GM18507 (cell line): ENCODE measurements at regions not wholly inside any gene's neighbourhood (a gene's known extent, or its start where the extent isn't known, plus 50 kb on each side); places are given as distances from the start of the nearest gene placed in this dataset.

Experiments used
- DNase-seq: peaks from one replicate; pipeline ENCODE4 v3.0.0; 2011; ENCODE audit warnings: low read depth; ENCODE audit not compliant: insufficient read length; ENCODE audit errors: extremely low spot score
- FAIRE-seq: peaks from 2 replicates; lab custom pipeline; 2011; peaks lifted over from hg19 to GRCh38; lab: Jason Lieb, UNC

DNA sequence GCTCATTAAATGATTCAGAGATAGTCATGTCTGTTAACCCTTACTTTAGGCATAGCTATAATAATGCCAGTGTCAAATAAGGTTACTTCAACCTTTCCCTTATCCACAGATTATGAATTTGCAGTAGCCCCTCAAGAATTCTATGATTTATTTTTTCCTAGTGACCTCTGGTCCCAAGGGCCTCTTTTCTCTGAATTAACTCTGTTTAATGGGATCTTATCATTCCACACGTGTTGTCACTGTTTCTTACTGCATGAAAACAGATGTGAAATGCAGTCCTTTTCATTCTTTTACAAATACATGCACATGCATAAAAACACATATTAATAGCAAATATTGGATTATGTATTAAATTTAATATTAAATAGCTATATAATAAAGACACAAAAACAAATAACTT is 667.7 kb upstream of the FOXG1 start:
- no peak for DNase-seq
- FAIRE-seq: no peak

DNA sequence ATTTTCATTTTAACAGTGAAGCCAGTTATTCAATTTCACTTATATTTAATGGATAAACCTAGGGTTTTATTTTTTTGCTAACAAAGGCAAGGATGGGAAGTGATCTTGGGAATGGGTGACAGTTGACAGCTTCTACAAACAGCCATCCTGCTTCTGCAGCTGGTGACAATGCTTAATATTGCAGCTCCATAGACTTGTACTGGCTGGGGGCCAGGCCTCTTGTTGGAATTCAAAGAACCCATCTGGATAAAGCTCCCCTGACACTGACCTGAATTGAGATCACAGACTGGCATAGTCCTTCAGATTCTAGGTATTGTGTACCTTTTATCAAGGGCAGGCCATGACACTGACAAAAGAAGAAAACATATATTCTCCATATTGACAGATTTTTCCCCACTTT is 664.6 kb upstream of the FOXG1 start:
- DNase-seq (no peak), FAIRE-seq (no peak)

DNA sequence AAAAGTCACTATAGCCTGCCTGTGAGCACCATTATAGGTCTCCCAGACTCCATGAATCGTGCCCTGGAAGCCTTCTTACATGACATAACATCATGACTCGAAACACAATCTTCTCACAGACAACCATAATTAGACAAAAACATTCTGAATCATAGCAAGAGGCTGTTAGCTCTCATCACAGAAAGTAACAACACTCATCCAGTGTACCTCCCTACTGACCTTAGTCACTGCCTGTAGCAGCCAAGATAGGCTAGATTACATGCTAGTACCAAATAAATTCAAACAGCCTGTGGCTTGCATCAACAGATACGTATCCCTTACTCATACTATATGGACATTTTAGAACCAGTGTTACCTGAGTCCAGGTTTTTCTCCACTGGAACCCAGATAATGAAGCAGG is 663.8 kb upstream of the FOXG1 start:
- DNase-seq (no peak), FAIRE-seq (no peak)

DNA sequence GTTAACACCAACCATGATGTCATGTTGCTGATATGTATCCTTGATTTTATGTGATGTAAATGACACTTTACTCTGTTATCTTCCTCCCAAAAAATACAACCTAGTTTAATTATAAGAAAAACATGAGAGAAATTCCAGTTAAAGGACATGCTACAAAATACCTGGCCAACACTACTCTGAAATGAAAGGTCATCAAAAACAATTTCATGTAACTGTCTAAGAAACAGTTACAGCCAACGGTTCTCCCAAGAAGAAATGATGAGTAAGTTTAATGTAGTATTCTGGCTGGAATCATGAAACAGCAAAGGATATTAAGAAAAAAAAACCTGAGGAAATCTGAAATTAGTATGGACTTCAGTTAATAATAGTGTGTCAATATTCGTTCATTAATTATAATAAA is 653.3 kb upstream of the FOXG1 start:
- DNase-seq (no peak), FAIRE-seq (no peak)

DNA sequence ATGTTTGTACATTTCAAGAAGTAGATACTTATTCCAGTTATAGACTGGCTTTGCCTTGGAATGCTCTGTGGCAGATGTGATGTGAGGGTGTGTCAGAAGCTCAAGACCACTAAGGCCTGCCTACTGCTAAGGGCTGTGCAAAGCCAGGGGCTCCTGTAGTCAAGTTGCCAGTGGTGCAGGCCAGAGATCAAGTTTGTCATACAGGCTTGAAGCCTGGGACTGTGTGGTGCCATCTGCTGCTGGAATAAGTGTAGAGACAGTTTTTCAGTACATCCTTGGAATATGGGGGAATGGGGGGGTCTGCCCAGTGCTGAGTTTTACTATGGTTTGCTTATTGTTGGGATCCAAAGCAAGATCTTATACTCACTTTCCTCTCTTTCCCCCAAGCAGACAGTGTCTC is 649.9 kb upstream of the FOXG1 start:
- FAIRE-seq: no peak

DNA sequence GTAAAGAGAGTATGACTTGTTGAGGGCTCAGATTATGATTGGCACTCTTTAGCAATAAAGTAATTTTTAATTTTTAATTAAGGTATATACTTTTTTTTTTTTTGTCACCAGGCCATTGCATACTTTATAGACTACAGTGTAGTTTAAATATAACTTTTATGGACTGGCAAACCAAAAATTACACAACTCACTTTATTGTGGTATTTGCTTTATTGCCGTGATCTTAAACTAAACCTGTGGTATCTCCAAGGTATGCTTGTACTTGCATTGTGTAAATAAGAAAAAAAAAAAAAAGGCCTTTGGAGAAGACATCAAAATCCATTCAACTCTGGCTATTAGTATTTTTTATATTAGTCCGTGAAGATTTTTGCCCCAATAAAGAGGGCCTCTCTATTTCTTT is 646.7 kb upstream of the FOXG1 start:
- DNase-seq (no peak), FAIRE-seq (no peak)

More for the DNA sequence above, 649.9 kb upstream of the FOXG1 start:
- DNase-seq: no peak

DNA sequence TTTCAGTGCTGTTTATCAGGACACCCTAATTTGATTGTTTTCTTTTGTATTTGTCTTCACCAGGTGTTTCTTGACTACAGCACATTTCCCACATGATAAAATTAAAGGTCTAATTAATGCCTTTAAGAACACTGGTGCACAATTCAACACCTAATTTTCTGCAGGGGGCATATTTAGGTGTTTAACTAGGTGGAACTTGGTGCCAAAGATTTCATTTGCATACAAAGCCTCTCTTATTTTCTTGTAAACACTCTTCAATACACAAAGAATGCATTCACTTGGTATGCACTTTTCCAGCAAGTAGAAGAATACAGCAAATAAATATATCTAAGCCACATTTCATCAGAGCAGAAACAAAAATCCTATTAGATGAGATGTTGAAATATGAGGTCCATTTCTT is 646.2 kb upstream of the FOXG1 start:
- DNase-seq (no peak), FAIRE-seq (no peak)

DNA sequence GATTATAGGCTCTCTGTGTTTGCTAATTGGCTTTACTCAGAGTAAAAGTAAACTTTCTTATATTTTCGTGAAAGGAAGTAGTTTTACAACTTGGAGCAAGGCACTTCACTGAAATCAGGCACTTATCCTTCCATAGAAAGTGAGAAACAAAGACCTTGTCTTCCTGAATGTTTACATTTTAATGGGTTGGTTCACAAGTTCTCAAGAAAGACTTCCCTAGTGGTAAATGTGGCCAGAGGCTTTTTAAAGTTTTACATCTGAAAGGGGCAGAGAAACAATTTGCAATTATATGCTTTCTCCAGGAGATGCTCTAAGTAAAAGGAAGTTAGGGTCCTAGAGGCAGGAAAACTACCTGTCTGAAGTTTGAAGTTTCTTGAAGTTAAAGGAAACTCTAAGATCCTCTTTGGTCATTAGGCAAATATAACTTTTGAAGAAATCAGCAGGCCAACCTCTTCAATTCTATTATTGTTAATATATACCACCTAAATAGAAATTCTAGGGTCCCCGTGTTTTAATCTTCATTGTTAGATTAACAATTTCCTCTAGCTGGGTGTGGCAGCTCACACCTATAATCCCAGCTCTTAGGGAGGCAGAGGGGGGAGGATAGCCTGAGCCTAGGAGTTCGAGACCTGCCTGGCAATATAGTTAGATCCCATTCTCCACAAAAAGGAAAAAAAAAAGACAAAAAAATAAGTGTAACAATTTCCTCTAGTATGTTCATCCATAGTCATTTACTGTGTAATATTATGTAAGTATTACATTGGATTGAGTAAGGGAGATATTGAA is 644.9 kb upstream of the FOXG1 start:
- FAIRE-seq (no peak), DNase-seq (no peak)

DNA sequence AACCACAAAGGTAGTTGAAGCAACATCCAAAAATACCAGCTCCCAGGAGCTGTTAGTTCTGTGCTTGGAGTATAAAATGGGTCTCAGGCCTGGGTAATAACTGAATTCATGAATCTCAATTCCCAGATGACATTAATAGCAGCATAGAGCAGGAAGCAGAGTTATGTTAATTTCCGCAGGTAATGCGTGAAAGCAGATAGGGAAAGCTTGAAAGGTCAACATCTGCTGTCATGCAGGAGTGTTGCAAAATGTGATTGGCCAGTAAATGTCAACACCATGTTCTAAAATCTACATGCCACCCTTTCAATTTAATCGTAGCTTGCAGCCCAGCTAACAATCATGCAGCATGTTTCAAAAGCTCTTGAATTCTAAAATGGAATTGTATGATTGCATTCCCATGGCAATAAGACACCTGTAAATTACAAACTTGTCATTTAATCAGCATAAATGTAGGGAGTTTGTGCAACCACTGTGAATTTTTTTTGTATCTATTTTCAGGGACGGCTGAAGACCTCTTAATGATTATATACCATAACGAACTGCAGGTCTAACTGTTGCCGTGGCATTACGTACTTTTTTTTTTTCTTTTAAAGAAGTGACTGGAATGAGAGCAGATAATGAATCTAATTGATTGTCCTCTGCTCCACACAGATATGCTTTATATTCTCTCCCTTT is 635.8 kb upstream of the FOXG1 start:
- DNase-seq (no peak), FAIRE-seq (no peak)

DNA sequence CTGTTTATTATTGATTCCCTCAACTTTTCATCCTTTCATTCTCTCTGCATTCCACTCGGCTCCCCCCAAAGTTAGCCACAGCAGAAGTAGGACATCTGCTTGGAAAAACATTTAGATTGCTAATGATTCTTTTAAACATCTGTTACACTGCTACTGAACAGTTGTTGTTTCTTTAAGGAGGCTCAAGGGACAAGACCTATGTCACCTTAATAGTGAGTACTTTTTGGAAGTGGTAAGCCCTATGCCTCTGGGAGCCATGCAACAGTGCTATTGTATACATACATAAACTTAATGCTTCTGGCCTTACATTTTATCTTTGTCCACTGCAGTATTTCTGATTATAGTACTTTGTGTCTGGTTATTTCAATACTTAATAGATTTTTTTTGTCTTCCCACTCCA is 628.2 kb upstream of the FOXG1 start:
- DNase-seq: no peak
- no peak for FAIRE-seq

DNA sequence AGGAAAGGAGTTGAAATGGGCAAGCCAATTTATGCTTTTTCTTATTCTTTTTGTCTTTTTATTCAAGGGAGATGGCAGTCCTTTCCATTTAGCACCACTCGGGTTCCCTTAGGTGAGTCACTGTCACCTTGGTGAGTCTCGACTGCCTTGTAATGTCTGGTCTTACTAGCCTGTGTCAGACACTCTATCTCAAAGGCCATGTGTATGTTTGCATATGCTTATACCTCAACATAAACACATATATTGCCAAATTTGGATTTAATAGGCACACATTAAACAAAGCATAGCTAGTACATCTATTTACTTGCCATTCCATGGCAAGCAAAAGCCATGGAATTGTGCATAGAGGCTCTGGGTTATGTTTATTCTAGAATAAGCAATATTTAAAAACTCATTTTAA is 624.9 kb upstream of the FOXG1 start:
- DNase-seq (no peak), FAIRE-seq (no peak)

DNA sequence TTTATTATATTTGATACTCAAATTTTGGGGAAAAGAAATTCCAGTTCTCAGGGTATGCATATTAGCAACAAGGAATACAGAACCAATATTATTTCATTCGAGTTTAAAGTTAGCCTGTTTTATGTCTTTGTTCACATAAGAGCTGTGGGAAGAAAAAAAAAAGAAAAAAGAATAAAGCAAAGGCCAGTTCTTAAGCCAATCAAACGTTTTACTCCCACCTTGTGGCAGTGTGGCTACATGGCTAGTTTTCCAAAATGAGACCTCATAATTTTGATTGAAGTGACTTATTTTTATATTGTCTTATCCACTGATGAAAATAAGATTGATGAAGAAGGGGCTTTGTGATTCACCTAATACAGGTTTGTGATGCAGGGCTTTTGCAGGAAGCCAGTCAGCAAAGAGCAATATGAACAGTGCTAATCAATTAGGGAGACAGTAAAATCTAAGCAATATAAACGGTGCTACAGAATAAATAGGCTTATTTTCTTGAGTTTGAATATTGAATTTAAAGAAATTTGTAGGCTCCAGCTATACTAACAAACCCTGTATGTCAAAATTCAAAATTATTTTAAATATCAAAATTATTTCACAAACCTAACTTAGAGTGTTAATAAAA is 624.1 kb upstream of the FOXG1 start:
- DNase-seq (no peak), FAIRE-seq (no peak)

DNA sequence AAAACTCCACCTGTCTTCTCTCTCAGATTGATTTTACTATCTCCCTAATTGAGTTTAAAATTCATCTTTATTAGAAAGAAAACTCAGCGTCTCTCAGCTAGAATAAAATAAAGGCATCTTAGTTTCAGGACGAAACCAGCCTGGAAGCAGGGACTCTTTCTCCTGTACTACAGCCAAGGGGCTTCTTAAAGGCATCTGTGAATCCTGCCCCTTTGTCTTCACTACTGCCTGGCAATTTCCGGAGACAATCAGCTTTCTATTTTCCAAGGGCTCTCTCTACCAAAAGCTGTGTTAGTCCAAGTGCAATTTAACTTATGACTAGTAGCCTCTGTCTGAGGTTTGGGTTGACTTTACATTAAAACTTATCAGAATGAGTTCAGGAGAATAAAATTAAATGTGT is 623.3 kb upstream of the FOXG1 start:
- no peak for DNase-seq
- FAIRE-seq: no peak

DNA sequence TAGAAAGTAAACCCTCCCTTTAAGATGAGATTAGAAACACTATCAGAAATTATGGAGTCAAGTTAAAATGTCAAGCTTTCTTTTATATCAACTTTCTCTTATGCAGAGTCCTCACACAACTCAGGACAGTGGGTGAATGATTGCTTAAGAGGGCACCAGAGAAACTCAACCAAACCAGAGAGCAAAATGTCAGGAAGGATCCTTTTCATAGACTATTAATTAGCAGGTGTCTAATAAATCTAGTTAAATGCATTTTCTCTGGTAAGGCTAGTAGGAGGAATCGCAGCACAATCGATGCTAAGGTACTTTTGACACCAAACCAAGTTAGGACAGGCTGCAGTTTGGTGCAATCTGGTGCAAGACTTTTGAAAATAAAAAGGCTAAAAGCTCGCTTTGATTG is 614.7 kb upstream of the FOXG1 start:
- FAIRE-seq (no peak), DNase-seq (no peak)

DNA sequence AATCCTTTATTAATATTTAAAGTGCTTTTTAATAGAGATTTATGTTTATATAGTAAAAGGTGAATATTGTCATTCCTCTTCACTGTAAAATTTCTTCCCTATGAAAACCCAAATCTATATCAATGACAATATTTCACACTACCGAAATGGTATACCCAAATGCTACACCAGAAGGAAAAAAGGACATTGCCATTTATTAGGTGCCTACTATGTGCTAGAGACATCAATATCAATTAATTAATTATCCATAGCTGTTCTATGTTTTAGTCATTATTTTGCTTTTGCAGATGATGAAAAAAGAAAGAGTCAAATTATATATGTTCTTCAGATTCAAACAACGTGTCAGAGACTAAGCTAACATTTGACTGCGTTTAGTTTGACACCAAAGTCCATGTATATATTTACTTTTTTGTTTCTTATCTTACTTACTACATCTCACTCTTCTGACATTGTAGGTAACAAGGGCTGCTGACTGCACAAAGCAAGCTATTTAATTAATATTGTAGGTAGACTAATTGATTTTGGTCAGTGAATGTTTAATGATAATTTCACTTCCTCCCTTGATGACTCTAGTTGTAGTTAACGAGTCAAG is 614.0 kb upstream of the FOXG1 start:
- FAIRE-seq: no peak
- DNase-seq: no peak

DNA sequence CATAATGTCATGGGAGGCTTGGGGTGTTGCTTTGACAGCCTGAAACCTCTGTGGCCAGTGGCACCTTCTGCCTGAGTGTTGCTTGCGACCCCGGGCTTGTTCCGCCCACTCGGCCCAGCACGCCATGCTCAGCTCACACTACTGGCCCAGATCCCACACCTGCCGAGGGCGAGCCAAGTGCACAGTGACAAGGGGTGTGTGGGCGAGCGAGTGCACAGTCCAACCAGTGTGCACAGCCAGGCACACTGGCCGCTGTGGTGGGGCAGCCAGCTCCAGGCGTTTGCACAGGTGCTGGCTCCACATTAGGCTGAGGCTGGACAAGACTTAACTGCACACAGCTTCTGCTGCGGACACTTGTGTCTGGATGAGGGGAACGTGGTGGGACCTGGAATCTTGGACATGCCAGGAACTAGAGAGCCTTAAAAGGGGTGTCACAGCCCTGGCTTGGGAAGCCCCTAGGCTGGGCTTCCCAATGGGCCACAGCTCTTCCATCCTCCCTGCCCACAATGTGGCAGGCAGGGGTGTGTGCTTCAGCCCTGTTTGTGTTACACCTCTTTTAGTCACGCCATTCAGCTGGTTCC is 609.2 kb upstream of the FOXG1 start:
- FAIRE-seq (no peak), DNase-seq (no peak)

DNA sequence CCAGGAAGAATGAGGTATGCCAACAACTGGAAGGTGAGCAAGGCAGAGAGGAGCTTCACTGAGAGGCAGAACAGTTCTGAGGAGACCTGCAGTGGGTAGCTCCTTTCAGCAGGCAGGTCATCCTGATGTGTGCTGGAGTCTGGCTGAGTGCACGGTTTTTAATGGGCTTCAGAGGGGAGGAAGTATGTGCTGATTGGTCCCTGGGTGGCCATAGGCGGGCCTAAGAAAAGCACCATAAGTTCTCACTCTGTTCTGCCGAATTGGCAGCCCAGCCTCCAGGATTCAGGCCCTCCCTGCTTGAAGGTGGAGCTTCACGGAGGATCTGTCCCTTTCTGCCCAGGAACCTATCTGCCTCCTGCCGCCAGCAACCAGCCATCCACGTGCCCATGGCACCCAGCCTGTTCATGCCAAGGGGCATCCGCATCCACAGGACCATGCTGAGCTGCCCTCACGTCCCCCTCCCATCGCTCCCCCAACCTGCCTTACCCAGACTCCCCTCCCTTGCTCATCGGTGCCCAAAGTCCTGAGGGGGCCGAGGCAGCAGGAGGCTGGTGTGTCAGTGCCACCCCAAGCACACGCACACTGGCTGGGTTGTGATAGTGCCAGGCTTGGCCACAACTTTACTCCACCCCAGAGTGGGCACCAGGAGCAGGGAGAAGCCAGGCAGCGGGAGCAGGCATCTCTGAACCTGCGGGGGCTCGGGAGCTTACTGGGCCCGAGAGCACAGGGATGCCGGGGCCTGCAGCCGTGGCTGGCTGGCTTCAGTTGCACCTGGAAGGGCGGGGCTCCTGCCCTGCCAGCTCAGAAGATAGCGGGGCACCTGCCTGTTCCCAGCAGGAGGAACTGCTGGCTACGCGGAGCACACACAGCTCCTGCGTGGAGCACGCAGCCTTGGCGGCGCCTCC is 608.4 kb upstream of the FOXG1 start:
- no peak for FAIRE-seq
- DNase-seq: no peak

DNA sequence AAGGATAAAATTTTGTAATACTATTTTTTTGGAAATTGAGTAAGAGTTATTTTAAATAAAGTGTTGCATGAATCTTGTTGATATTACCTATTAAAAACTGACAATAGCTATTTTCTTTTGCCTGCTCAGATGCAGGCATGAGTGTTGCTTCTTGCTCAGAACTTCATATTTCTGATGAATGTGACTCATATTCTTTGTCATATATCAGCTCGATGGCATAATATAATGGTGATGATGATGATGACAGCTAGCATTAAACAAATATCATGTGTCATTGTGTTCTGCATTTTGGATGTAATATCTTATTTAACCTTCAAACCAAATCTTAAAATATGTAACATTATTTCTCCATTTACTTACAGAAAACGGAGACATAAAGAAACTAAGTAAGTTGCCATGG is 605.5 kb upstream of the FOXG1 start:
- no peak for FAIRE-seq
- DNase-seq: no peak

DNA sequence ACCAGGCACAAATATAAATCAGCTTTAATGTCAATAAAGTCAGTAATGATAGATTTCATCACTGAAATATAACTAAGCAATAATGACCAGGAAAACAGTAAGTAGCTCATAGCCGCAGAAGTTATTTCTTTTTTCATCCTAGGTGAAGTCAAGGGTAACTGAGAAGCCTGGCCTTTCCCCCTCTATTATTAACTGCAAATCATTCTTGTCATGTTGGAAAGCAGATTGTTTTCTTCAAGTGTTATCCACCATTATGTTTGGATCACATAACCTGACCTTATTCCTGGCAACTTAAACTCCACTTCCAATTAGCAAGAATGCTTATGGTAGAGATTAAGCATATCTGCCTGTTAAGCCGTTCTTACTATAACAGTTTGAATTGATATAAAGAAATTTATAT is 603.4 kb upstream of the FOXG1 start:
- DNase-seq (no peak), FAIRE-seq (no peak)
